ENCODE measurements at regions not wholly inside any gene's neighbourhood (a gene's known extent, or its start where the extent isn't known, plus 50 kb on each side); places are given as distances from the start of the nearest gene placed in this dataset.

- TF ChIP-seq POLR2A (IDR thresholded peaks at IDR 0.05) (no peak), EP300 (IDR thresholded peaks at IDR 0.05) (no peak), POLR2AphosphoS5 (IDR thresholded peaks at IDR 0.05) (no peak)
- TF ChIP-seq, protein P1, sequence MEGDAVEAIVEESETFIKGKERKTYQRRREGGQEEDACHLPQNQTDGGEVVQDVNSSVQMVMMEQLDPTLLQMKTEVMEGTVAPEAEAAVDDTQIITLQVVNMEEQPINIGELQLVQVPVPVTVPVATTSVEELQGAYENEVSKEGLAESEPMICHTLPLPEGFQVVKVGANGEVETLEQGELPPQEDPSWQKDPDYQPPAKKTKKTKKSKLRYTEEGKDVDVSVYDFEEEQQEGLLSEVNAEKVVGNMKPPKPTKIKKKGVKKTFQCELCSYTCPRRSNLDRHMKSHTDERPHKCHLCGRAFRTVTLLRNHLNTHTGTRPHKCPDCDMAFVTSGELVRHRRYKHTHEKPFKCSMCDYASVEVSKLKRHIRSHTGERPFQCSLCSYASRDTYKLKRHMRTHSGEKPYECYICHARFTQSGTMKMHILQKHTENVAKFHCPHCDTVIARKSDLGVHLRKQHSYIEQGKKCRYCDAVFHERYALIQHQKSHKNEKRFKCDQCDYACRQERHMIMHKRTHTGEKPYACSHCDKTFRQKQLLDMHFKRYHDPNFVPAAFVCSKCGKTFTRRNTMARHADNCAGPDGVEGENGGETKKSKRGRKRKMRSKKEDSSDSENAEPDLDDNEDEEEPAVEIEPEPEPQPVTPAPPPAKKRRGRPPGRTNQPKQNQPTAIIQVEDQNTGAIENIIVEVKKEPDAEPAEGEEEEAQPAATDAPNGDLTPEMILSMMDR (IDR thresholded peaks at IDR 0.05) = no peak
Measured at GRCh38 chr18:43934322-43934721, 657.0 kb upstream of the SYT4 start.

All from gastroesophageal sphincter (tissue), 3 donors.